WI38 (cell line): ENCODE measurements at regions not wholly inside any gene's neighbourhood (a gene's known extent, or its start where the extent isn't known, plus 50 kb on each side); places are given as distances from the start of the nearest gene placed in this dataset.

Source experiments
- H3K4me3 ChIP-seq: 2 replicates; pipeline ENCODE4 v1.5.1; 2011; ENCODE audit warnings: low read depth, mild to moderate bottlenecking, control low read depth, low read length
- TF ChIP-seq, protein P1 (sequence below): IDR thresholded peaks from 2 replicates; pipeline ENCODE4 v1.5.1; 2012; ENCODE audit warnings: low read depth, mild to moderate bottlenecking, control low read depth, low read length

DNA sequence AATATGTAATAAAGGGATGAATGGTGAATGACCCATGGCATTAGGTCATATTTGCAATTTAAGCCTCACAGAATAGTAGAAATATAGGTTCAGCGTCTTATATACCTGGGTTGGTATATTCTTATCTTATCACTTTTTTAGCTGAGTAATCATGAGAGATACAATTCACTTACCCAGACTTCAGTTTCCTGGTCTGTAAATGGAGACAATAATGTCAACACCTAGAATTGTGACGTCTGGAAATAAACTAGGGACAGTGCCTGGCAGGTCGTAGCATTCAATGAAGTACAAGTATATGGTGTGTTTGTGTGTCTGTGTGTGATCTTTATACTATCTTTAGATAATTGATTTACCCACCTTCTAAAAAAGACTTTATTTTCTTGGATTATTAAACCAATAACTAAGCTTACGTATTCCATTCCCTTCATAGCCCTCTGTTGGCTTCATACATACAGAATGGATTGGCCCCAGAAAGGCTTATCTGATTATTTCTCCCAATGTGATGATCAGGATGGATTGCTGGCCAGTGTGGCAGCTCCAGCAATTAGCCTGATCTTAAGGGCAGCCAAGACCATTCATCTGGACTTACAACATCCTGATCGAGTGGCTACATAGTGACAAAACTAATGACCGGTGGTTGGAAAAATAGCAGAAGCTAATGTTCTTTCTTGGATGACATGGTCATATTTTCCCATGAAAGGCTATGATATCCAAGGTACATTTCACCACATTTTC lies 121.2 kb upstream of the NPVF start:
- no peak overlapping the region for H3K4me3 ChIP-seq
- TF ChIP-seq, protein P1, sequence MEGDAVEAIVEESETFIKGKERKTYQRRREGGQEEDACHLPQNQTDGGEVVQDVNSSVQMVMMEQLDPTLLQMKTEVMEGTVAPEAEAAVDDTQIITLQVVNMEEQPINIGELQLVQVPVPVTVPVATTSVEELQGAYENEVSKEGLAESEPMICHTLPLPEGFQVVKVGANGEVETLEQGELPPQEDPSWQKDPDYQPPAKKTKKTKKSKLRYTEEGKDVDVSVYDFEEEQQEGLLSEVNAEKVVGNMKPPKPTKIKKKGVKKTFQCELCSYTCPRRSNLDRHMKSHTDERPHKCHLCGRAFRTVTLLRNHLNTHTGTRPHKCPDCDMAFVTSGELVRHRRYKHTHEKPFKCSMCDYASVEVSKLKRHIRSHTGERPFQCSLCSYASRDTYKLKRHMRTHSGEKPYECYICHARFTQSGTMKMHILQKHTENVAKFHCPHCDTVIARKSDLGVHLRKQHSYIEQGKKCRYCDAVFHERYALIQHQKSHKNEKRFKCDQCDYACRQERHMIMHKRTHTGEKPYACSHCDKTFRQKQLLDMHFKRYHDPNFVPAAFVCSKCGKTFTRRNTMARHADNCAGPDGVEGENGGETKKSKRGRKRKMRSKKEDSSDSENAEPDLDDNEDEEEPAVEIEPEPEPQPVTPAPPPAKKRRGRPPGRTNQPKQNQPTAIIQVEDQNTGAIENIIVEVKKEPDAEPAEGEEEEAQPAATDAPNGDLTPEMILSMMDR = no peak

DNA sequence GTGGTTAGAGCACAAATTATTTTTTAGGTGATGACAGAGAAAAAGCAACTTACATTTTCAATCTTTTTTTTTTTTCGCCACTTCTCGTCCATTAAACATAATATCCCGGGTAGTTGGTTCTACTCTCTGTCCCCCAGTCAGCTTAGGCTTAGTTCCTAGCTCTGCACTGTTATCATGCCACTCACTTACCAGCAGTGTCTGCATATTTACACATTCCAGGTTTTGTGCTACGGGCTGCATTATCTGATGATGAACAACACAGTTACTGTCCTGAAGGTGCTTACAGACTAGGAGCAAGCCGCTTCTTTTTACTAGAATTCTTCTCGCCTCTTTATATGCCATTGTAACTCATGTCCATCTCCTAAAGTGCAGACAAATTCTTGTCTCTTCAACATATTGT lies 121.8 kb upstream of the NPVF start:
- TF ChIP-seq, protein P1 = no peak
- H3K4me3 ChIP-seq = no peak overlapping the region

DNA sequence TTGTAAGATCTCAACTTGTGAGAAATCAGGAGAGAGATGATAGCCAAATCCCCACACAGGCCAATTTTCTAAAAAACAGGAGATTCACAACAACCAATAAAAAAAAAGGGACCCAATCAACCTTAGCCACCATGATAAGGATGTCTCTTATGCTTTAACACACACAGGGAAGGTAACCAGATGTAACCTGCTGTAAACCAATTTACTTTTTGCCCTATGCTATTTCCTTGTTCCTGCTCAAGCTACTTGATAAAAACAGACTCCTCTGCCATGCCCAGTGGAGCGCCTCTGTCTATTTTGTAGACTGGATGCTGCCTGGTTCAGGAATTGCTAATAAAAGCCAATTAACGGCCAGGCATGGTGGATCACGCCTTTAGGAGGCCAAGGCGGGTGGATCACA lies 123.5 kb upstream of the NPVF start:
- TF ChIP-seq, protein P1 = no peak
- H3K4me3 ChIP-seq = no peak overlapping the region

DNA sequence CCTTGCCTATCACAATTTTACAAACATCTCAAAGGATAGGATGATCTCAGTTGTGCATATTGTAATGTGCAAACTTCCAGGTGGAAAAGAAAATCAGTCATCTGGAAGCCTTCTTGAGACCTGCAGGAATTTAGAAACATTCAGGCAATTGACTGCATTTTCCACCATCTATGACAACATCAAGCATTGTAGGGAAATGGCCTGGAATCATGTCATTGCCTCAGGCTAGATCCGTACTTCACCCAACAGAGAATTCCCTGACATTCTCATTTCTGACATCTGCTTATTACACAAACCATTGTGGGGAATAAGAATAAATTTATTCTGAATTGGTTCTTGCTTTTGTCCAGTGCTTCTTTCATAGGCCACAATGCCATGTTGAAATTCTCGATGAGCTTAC lies 124.9 kb upstream of the NPVF start:
- H3K4me3 ChIP-seq = no peak overlapping the region
- TF ChIP-seq, protein P1 = no peak

DNA sequence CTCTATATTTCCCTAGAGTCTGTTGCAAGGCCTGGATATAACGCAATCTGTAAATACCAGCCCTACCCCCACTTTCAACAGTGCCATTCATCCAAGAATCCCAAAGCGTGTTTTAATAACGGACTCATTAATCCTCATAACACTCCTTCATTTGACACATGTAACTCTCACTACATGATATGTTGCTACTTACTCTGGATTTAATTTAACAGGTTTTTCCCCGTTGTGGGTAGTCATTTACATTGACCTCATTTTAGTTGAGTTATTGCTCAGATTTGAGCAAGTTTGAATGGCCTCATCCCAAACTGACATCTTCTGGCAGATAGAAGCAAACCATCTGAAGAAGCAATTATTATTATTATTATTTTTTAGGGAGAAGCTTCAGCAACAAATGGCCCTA lies 125.4 kb upstream of the NPVF start:
- TF ChIP-seq, protein P1 = no peak
- H3K4me3 ChIP-seq = no peak overlapping the region

DNA sequence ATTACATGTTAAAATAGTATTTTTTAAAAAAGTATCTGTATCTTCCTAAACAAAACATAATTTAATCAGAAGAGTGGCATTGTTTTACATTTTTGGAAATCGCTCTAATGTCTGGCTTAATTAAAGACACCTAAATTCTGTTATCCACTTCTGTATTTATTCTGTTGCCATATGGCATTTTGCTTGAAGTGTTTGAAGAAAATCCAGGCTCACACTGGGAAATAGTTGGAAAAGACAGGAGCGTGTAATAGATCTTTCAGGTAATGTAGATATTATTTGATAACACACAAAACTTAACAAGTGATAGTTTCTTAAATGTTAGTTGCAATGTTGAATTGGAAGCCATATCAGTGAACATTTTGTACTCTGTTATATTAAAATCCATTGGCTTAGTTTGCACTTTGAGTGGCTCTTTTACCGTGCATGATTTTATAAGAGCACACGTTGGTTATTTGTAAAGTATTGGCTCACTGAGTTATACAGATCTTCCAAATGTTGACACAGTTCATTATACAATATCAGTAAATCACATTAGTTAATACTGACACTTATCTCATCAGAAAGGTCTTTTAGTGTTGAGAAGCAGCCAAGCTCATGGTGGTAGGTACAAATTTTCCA lies 128.4 kb upstream of the NPVF start:
- H3K4me3 ChIP-seq = no peak overlapping the region
- TF ChIP-seq, protein P1 = no peak

DNA sequence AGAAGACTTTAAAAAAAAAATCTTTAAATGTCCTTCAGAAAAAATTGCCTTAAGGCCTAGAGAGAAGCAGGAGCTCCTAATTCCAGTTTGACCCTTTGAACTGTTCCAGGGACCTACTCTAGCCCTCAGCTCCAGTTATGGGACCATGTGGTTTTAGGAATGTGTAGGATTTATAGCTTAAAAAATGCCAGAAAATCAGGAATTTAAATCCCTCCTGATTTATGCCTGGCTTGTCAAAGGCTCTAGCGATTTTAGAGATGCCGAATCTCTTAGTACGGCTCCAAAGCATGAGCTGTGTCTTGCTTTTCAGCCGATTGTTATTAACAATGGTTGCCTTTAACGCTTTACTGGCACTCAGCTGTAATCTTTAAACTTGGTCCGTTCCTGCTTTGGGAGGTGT lies 130.6 kb upstream of the NPVF start:
- TF ChIP-seq, protein P1 = no peak
- no peak overlapping the region for H3K4me3 ChIP-seq
